Dermis blood vessel endothelial cell (primary cell): ENCODE measurements at regions not wholly inside any gene's neighbourhood (a gene's known extent, or its start where the extent isn't known, plus 50 kb on each side); places are given as distances from the start of the nearest gene placed in this dataset.

Experiments
- DNase-seq: peaks from one replicate; pipeline ENCODE4 v3.0.0; 2010

- no peak for DNase-seq
Observed at GRCh38 chr4:96593422-96593821, 753.5 kb downstream of the PDHA2 start.

GRCh38 chr4:96598465-96598864 lies 758.6 kb downstream of the PDHA2 start:
- no peak for DNase-seq

- no peak for DNase-seq
Observed at GRCh38 chr4:96599752-96600151, 759.9 kb downstream of the PDHA2 start.

- DNase-seq, result no peak
Observed at GRCh38 chr4:96602661-96603060, 762.8 kb downstream of the PDHA2 start.

- no peak for DNase-seq
Observed at GRCh38 chr4:96603641-96604040, 763.7 kb downstream of the PDHA2 start.

- no peak for DNase-seq
Observed at GRCh38 chr4:96606451-96606850, 766.6 kb downstream of the PDHA2 start.

- DNase-seq, result no peak
Observed at GRCh38 chr4:96626023-96626422, 786.1 kb downstream of the PDHA2 start.

GRCh38 chr4:96630839-96631238 lies 790.9 kb downstream of the PDHA2 start:
- DNase-seq, result no peak

GRCh38 chr4:96637971-96638412 lies 798.1 kb downstream of the PDHA2 start:
- DNase-seq, result no peak

- no peak for DNase-seq
Observed at GRCh38 chr4:96639932-96640331, 800.0 kb downstream of the PDHA2 start.

GRCh38 chr4:96642490-96642889 lies 802.6 kb downstream of the PDHA2 start:
- DNase-seq, result no peak

GRCh38 chr4:96646146-96646545 lies 806.3 kb downstream of the PDHA2 start:
- DNase-seq, result no peak

- DNase-seq, result no peak
Observed at GRCh38 chr4:96649536-96649935, 809.6 kb downstream of the PDHA2 start.

- DNase-seq, result no peak
Observed at GRCh38 chr4:96652158-96652557, 812.3 kb downstream of the PDHA2 start.

GRCh38 chr4:96652821-96653220 lies 812.9 kb downstream of the PDHA2 start:
- DNase-seq, result no peak

- no peak for DNase-seq
Observed at GRCh38 chr4:96654045-96654444, 814.2 kb downstream of the PDHA2 start.

- DNase-seq, result no peak
Observed at GRCh38 chr4:96670381-96670780, 830.5 kb downstream of the PDHA2 start.

GRCh38 chr4:96675416-96675815 lies 835.5 kb downstream of the PDHA2 start:
- DNase-seq, result no peak

GRCh38 chr4:96675896-96676295 lies 836.0 kb downstream of the PDHA2 start:
- no peak for DNase-seq

- DNase-seq, result no peak
Observed at GRCh38 chr4:96676754-96677435, 837.0 kb downstream of the PDHA2 start.

- no peak for DNase-seq
Observed at GRCh38 chr4:96677499-96677898, 837.6 kb downstream of the PDHA2 start.

- DNase-seq, result no peak
Observed at GRCh38 chr4:96681218-96681617, 841.3 kb downstream of the PDHA2 start.

- no peak for DNase-seq
Observed at GRCh38 chr4:96685691-96686090, 845.8 kb downstream of the PDHA2 start.

GRCh38 chr4:96691521-96691920 lies 851.6 kb downstream of the PDHA2 start:
- no peak for DNase-seq

GRCh38 chr4:96698831-96699230 lies 858.9 kb downstream of the PDHA2 start:
- DNase-seq, result no peak
